DND-41 (cell line): ENCODE measurements at regions not wholly inside any gene's neighbourhood (a gene's known extent, or its start where the extent isn't known, plus 50 kb on each side); places are given as distances from the start of the nearest gene placed in this dataset.

ENCODE experiments used
- EZH2 ChIP-seq: IDR thresholded peaks from 3 replicates; pipeline ENCODE4 v1.6.1; 2012; ENCODE audit warnings: borderline replicate concordance, low read depth, mild to moderate bottlenecking, moderate library complexity, low read length, inconsistent platforms; ENCODE audit not compliant: severe bottlenecking
- TF ChIP-seq, protein P1 (sequence below): IDR thresholded peaks from 2 replicates; pipeline ENCODE4 v1.5.1; 2012; ENCODE audit warnings: borderline replicate concordance, low read length, moderate library complexity, mild to moderate bottlenecking; ENCODE audit not compliant: poor library complexity, severe bottlenecking; ENCODE audit errors: extremely low read depth

DNA sequence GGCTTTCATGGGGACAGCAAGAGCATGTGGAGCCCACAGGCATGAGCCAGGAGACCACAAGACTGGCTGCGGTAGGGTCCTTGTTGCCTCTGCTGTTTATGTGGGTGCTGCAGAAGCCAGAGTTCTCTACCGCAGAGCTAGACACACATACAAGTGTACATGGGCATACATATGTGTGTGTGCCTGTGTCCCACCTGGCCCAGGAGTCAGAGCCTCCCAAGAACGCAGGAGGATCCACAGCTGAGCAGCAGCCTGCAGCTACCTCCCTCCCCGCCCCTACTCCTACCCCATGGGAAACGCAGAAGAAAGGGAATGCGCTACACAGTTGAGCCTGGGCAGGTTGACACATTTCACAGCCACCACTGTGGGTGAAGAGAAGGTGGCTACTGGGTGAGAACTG lies 438.1 kb upstream of the SMIM21 start:
- TF ChIP-seq, protein P1, sequence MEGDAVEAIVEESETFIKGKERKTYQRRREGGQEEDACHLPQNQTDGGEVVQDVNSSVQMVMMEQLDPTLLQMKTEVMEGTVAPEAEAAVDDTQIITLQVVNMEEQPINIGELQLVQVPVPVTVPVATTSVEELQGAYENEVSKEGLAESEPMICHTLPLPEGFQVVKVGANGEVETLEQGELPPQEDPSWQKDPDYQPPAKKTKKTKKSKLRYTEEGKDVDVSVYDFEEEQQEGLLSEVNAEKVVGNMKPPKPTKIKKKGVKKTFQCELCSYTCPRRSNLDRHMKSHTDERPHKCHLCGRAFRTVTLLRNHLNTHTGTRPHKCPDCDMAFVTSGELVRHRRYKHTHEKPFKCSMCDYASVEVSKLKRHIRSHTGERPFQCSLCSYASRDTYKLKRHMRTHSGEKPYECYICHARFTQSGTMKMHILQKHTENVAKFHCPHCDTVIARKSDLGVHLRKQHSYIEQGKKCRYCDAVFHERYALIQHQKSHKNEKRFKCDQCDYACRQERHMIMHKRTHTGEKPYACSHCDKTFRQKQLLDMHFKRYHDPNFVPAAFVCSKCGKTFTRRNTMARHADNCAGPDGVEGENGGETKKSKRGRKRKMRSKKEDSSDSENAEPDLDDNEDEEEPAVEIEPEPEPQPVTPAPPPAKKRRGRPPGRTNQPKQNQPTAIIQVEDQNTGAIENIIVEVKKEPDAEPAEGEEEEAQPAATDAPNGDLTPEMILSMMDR = no peak
- TF ChIP-seq EZH2 = no peak
